ENCODE measurements at regions not wholly inside any gene's neighbourhood (a gene's known extent, or its start where the extent isn't known, plus 50 kb on each side); places are given as distances from the start of the nearest gene placed in this dataset.

DNA sequence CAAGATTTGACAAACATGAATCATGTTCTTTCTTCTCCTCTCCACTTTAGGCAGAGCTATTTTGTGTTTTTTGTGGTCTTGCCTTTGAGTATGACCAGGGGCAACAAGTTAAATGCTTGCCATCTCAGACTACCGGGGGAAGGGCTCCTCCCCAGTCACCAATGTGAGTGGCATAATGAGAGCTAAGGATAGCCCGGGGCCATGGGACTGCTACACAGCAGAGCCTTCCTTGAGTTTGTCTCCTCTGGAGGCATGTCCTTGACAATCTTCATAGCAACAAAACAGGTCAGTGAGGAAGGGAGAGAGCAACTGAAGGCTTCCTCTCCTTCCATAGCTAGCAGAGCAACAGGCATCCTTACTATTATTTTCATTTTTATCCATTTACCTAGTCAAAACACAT, 299.3 kb downstream of the ENC1 start:
- Mint-ChIP-seq H3K36me3 (ENCODE audit: low read depth) (no peaks in the 10 kb centered on the region), H3K27me3 (ENCODE audit: insufficient read depth, low read depth, poor library complexity) (peaks cover 6% of the 10 kb centered on the region), H3K4me3 (no peak overlapping the region), H3K4me1 (peaks cover 9% of the 10 kb centered on the region; the same call in 2 of the 3 replicates), H3K27ac (no peak overlapping the region), H3K9me3 (peaks cover 3% of the 10 kb centered on the region; the same call in 2 of the 3 replicates)
- Histone ChIP-seq H3K4me1 (ENCODE audit: insufficient read depth) (no peaks in the 10 kb centered on the region), H3K27ac (ENCODE audit: low read depth) (no peak overlapping the region), H3K9me2 (ENCODE audit: insufficient read depth) (no peaks in the 10 kb centered on the region; the same call in 1 of the 2 replicates), H3K27me3 (ENCODE audit: insufficient read depth) (no peaks in the 10 kb centered on the region), H2AFZ (no peak overlapping the region), H3K79me2 (replicated peaks; ENCODE audit: insufficient read depth) (no peaks in the 10 kb centered on the region), H3K4me2 (no peak overlapping the region), H3K36me3 (ENCODE audit: insufficient read depth) (no peaks in the 10 kb centered on the region), H4K20me1 (replicated peaks; ENCODE audit: insufficient read depth) (no peaks in the 10 kb centered on the region), H3F3A (replicated peaks; ENCODE audit: low read depth) (no peaks in the 10 kb centered on the region), H3K4me3 (no peak overlapping the region)
- TF ChIP-seq NANOG (IDR thresholded peaks at IDR 0.05; ENCODE audit: borderline replicate concordance) (no peak), EZH2phosphoT487 (IDR thresholded peaks at IDR 0.05; ENCODE audit: unreplicated experiment) (no peak), POLR2AphosphoS5 (IDR thresholded peaks at IDR 0.05; ENCODE audit: low read depth) (no peak), EZH2 (IDR thresholded peaks at IDR 0.05; ENCODE audit: low read depth, unreplicated experiment) (no peak), STAT1 (IDR thresholded peaks at IDR 0.05; ENCODE audit: unreplicated experiment) (no peak)
- TF ChIP-seq, protein P1, sequence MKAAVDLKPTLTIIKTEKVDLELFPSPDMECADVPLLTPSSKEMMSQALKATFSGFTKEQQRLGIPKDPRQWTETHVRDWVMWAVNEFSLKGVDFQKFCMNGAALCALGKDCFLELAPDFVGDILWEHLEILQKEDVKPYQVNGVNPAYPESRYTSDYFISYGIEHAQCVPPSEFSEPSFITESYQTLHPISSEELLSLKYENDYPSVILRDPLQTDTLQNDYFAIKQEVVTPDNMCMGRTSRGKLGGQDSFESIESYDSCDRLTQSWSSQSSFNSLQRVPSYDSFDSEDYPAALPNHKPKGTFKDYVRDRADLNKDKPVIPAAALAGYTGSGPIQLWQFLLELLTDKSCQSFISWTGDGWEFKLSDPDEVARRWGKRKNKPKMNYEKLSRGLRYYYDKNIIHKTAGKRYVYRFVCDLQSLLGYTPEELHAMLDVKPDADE (IDR thresholded peaks at IDR 0.05), result no peak
- no peak for DNase-seq (ENCODE audit: low spot score)
- ATAC-seq, result no peak

DNA sequence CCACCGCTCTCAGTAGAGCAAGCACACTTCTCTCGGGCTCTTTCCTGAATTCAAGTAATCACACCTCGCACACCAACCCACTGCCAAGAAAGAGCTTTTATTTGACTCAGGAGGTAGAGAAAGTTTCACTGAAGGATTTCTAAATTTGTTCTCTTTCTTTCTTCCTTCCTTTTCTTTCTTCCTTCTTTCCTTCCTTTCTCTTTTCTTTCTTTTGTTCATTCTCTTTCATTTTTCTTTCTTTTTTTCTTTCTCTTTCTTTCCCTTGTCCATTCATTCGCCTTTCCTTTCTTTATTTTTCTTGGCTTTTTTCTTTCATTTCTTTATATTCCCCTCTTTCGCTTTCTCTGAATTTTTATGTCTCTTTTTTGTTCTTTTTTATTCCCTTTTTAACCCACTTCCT, 300.1 kb downstream of the ENC1 start:
- no peak overlapping the region for H3K27ac ChIP-seq (ENCODE audit: low read depth)
- Mint-ChIP-seq H3K36me3 (ENCODE audit: low read depth) (no peaks in the 10 kb centered on the region), H3K4me3 (no peak overlapping the region), H3K4me1 (peaks cover 9% of the 10 kb centered on the region; the same call in 2 of the 3 replicates), H3K27me3 (ENCODE audit: insufficient read depth, low read depth, poor library complexity) (peaks cover 4% of the 10 kb centered on the region), H3K27ac (no peak overlapping the region), H3K9me3 (no peaks in the 10 kb centered on the region)
- H3K4me1 ChIP-seq (ENCODE audit: insufficient read depth), result no peaks in the 10 kb centered on the region
- H3K27me3 ChIP-seq (ENCODE audit: insufficient read depth), result no peaks in the 10 kb centered on the region
- no peak overlapping the region for H3K4me3 ChIP-seq
- no peak overlapping the region for H2AFZ ChIP-seq
- no peaks in the 10 kb centered on the region for H3K36me3 ChIP-seq (ENCODE audit: insufficient read depth)
- H3F3A ChIP-seq (replicated peaks; ENCODE audit: low read depth), result no peaks in the 10 kb centered on the region
- H3K4me2 ChIP-seq, result no peak overlapping the region
- no peak for ATAC-seq
- no peaks in the 10 kb centered on the region; the same call in 1 of the 2 replicates for H3K9me2 ChIP-seq (ENCODE audit: insufficient read depth)
- no peak for DNase-seq (ENCODE audit: low spot score)
- no peaks in the 10 kb centered on the region for H4K20me1 ChIP-seq (replicated peaks; ENCODE audit: insufficient read depth)
- no peaks in the 10 kb centered on the region for H3K79me2 ChIP-seq (replicated peaks; ENCODE audit: insufficient read depth)
- TF ChIP-seq, protein P2, sequence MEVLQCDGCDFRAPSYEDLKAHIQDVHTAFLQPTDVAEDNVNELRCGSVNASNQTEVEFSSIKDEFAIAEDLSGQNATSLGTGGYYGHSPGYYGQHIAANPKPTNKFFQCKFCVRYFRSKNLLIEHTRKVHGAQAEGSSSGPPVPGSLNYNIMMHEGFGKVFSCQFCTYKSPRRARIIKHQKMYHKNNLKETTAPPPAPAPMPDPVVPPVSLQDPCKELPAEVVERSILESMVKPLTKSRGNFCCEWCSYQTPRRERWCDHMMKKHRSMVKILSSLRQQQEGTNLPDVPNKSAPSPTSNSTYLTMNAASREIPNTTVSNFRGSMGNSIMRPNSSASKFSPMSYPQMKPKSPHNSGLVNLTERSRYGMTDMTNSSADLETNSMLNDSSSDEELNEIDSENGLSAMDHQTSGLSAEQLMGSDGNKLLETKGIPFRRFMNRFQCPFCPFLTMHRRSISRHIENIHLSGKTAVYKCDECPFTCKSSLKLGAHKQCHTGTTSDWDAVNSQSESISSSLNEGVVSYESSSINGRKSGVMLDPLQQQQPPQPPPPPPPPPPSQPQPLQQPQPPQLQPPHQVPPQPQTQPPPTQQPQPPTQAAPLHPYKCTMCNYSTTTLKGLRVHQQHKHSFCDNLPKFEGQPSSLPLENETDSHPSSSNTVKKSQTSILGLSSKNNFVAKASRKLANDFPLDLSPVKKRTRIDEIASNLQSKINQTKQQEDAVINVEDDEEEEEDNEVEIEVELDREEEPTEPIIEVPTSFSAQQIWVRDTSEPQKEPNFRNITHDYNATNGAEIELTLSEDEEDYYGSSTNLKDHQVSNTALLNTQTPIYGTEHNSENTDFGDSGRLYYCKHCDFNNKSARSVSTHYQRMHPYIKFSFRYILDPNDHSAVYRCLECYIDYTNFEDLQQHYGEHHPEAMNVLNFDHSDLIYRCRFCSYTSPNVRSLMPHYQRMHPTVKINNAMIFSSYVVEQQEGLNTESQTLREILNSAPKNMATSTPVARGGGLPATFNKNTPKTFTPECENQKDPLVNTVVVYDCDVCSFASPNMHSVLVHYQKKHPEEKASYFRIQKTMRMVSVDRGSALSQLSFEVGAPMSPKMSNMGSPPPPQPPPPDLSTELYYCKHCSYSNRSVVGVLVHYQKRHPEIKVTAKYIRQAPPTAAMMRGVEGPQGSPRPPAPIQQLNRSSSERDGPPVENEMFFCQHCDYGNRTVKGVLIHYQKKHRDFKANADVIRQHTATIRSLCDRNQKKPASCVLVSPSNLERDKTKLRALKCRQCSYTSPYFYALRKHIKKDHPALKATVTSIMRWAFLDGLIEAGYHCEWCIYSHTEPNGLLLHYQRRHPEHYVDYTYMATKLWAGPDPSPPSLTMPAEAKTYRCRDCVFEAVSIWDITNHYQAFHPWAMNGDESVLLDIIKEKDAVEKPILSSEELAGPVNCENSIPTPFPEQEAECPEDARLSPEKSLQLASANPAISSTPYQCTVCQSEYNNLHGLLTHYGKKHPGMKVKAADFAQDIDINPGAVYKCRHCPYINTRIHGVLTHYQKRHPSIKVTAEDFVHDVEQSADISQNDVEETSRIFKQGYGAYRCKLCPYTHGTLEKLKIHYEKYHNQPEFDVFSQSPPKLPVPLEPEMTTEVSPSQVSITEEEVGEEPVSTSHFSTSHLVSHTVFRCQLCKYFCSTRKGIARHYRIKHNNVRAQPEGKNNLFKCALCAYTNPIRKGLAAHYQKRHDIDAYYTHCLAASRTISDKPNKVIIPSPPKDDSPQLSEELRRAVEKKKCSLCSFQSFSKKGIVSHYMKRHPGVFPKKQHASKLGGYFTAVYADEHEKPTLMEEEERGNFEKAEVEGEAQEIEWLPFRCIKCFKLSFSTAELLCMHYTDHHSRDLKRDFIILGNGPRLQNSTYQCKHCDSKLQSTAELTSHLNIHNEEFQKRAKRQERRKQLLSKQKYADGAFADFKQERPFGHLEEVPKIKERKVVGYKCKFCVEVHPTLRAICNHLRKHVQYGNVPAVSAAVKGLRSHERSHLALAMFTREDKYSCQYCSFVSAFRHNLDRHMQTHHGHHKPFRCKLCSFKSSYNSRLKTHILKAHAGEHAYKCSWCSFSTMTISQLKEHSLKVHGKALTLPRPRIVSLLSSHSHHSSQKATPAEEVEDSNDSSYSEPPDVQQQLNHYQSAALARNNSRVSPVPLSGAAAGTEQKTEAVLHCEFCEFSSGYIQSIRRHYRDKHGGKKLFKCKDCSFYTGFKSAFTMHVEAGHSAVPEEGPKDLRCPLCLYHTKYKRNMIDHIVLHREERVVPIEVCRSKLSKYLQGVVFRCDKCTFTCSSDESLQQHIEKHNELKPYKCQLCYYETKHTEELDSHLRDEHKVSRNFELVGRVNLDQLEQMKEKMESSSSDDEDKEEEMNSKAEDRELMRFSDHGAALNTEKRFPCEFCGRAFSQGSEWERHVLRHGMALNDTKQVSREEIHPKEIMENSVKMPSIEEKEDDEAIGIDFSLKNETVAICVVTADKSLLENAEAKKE (CRISPR knock-in tag; IDR thresholded peaks at IDR 0.05), result no peak
- TF ChIP-seq REST (IDR thresholded peaks at IDR 0.05; ENCODE audit: unreplicated experiment), result no peak
- TF ChIP-seq, protein P1 (IDR thresholded peaks at IDR 0.05), result no peak

All from GM23338 (cell line).